GM12878 (cell line): ENCODE measurements at regions not wholly inside any gene's neighbourhood (a gene's known extent, or its start where the extent isn't known, plus 50 kb on each side); places are given as distances from the start of the nearest gene placed in this dataset.

Experiments
- ATAC-seq: fragments of 200-7000 bp; cut with Tn5 transposase; 3 replicates; pipeline ENCODE4 v1.9.1; 2020; ENCODE audit warnings: mild to moderate bottlenecking, moderate library complexity
- BruUV-seq: library from RNA; stranded (reverse); fragments of 400-500 nt; replicated peaks from 2 replicates; lab custom pipeline; 2021; lab: Mats Ljungman, UMichigan
- CTCF ChIA-PET: fragments of 300-600 bp; sonication (Branson Sonifier 250); formaldehyde crosslinking; extraction: SDS; loops from one replicate; lab custom pipeline; 2021; ENCODE audit warnings: inconsistent platforms; lab: Yijun Ruan, JAX
- POLR2A ChIA-PET: fragments of 350-600 bp; formaldehyde crosslinking; extraction: SDS; loops from one replicate; lab custom pipeline; 2021; ENCODE audit warnings: inconsistent platforms; lab: Charles Lee
- RAD21 ChIA-PET: fragments of 300-600 bp; sonication (Branson Sonifier 250); formaldehyde crosslinking; loops from one replicate; lab custom pipeline; 2023; ENCODE audit warnings: antibody characterized with exemption; ENCODE audit not compliant: unreplicated experiment; lab: Charles Lee
- SMC1A ChIA-PET: fragments of 300-600 bp; sonication (Branson Sonifier 250); formaldehyde crosslinking; loops from one replicate; lab custom pipeline; 2023; ENCODE audit not compliant: unreplicated experiment, uncharacterized antibody; lab: Charles Lee
- DNase-seq: peaks from one replicate; pipeline ENCODE4 v3.0.0-alpha.2; 2011; ENCODE audit warnings: low read depth, low spot score
- FAIRE-seq: peaks from 3 replicates; lab custom pipeline; 2011; peaks lifted over from hg19 to GRCh38; lab: Jason Lieb, UNC
- H2AFZ ChIP-seq: 2 replicates; pipeline ENCODE4 v1.6.0; 2011; ENCODE audit warnings: low read depth, low read length, control low read depth; ENCODE audit not compliant: control insufficient read depth
- H3K27ac ChIP-seq: 2 replicates; pipeline ENCODE4 v1.5.1; 2011; ENCODE audit warnings: control low read depth; ENCODE audit not compliant: control insufficient read depth, insufficient read depth
- H3K27me3 ChIP-seq, 2 experiments: replicated peaks in 1 of 2; 2 replicates each; pipeline versions ENCODE4 v1.6.0 to v1.6.1; 2011; ENCODE audit warnings: low read length in 1 of 2; ENCODE audit not compliant: control insufficient read depth in 2 of 2, insufficient read depth in 2 of 2
- H3K36me3 ChIP-seq, 2 experiments: 2 replicates each; pipeline ENCODE4 v1.5.1; 2011; ENCODE audit warnings: low read length in 1 of 2; ENCODE audit not compliant: control insufficient read depth in 2 of 2, insufficient read depth in 2 of 2
- H3K4me1 ChIP-seq: 2 replicates; pipeline ENCODE4 v1.6.1; 2011; ENCODE audit warnings: mild to moderate bottlenecking, low read length, moderate library complexity, mixed read lengths; ENCODE audit not compliant: control insufficient read depth, insufficient read depth
- H3K4me2 ChIP-seq: 2 replicates; pipeline ENCODE4 v1.6.0; 2011; ENCODE audit warnings: control low read depth; ENCODE audit not compliant: control insufficient read depth, insufficient read depth
- H3K4me3 ChIP-seq: fragments of 200-600 bp; sonication (generic); 2 replicates; pipeline ENCODE4 v1.5.1; 2016
- H3K79me2 ChIP-seq: 2 replicates; pipeline ENCODE4 v1.6.0; 2011; ENCODE audit warnings: low read length; ENCODE audit not compliant: control insufficient read depth, insufficient read depth
- H3K9ac ChIP-seq: 2 replicates; pipeline ENCODE4 v1.8.0; 2011; ENCODE audit warnings: low read length, control low read depth, mixed read lengths; ENCODE audit not compliant: control insufficient read depth, insufficient read depth
- H3K9me3 ChIP-seq: replicated peaks from 3 replicates; pipeline ENCODE4 v1.5.1; 2011; ENCODE audit warnings: mild to moderate bottlenecking, low read length; ENCODE audit not compliant: control insufficient read depth, insufficient read depth
- H4K20me1 ChIP-seq: 2 replicates; pipeline ENCODE4 v1.6.0; 2011; ENCODE audit not compliant: control insufficient read depth, insufficient read depth
- IKZF1 ChIP-seq: fragments of 450-650 bp; conservative IDR thresholded peaks from 2 replicates; pipeline ENCODE4 v1.6.1; 2017; ENCODE audit warnings: antibody characterized with exemption, mild to moderate bottlenecking
- NR2F1 ChIP-seq: fragments of 450-650 bp; conservative IDR thresholded peaks from 2 replicates; pipeline ENCODE4 v1.6.1; 2017; ENCODE audit warnings: mild to moderate bottlenecking
- PBX3 ChIP-seq: IDR thresholded peaks from 2 replicates; pipeline ENCODE4 v1.6.1; 2011; ENCODE audit warnings: mild to moderate bottlenecking, low read depth, low read length, moderate library complexity; ENCODE audit not compliant: insufficient replicate concordance
- RELB ChIP-seq: fragments of 450-650 bp; IDR thresholded peaks from 2 replicates; pipeline ENCODE4 v1.6.1; 2017; ENCODE audit warnings: low read depth, mild to moderate bottlenecking, moderate library complexity
- REST ChIP-seq: IDR thresholded peaks from 2 replicates; pipeline ENCODE4 v1.6.1; 2012; ENCODE audit warnings: mild to moderate bottlenecking, low read depth, low read length
- ZBTB11 ChIP-seq: fragments of 450-650 bp; formaldehyde crosslinking; IDR thresholded peaks from 2 replicates; pipeline ENCODE4 v1.5.0; 2022; ENCODE audit warnings: mild to moderate bottlenecking, missing genetic modification characterization
- WGBS: methylation state at CpG from one replicate; pipeline ENCODE4 v1.1.6; 2016; ENCODE audit warnings: low lambda C conversion rate; ENCODE audit not compliant: insufficient replicate concordance, insufficient coverage; ENCODE audit errors: missing lambda C conversion rate; 5-methylcytosine and 5-hydroxymethylcytosine counted together
- in situ Hi-C: fragments of 300-500 bp; cut with MboI; formaldehyde crosslinking; loops from 9 replicates; pipeline ENCODE4 v1.14.3; 2018; ENCODE audit warnings: mixed read lengths
- intact Hi-C: fragments of 100-400 bp; cut with micrococcal nuclease; formaldehyde crosslinking; loops from one replicate; pipeline ENCODE4 v1.14.2; 2022; ENCODE audit not compliant: unreplicated experiment

- H2AFZ ChIP-seq = no peak overlapping the region
- BruUV-seq = no TSS peak
- FAIRE-seq (no peak), DNase-seq (no peak), ATAC-seq (no peak)
- TF ChIP-seq IKZF1 (no peak), NR2F1 (no peak), REST (no peak), PBX3 (no peak), ZBTB11 (CRISPR knock-in tag) (no peak), RELB (no peak)
- H3K36me3 ChIP-seq = no peaks in the 10 kb centered on the region
- no peaks in the 10 kb centered on the region; the same call in 2 of the 3 replicates for H3K9me3 ChIP-seq
- no peaks in the 10 kb centered on the region for H4K20me1 ChIP-seq
- POLR2A ChIA-PET = no interaction called here
- 55% methylated on average over 9 of the region's 9 CpGs for WGBS
- RAD21 ChIA-PET = no interaction called here
- no peak overlapping the region for H3K9ac ChIP-seq
- in situ Hi-C loops (no loop called here), intact Hi-C loops (no loop called here)
- H3K27me3 ChIP-seq = no peaks in the 10 kb centered on the region; a peak in 2 of 4 replicates
- H3K4me3 ChIP-seq = no peak overlapping the region
- H3K27ac ChIP-seq = no peak overlapping the region
- no peak overlapping the region for H3K4me2 ChIP-seq
- H3K79me2 ChIP-seq = no peaks in the 10 kb centered on the region
- CTCF ChIA-PET = interaction anchor here (1.1 to 1.6 kb wide), 2 partner anchors 10 to 33 kb away, joined by 3 to 4 read pairs; no protein-coding TSS in a partner anchor
- SMC1A ChIA-PET = no interaction called here
- no peaks in the 10 kb centered on the region for H3K4me1 ChIP-seq
Measured at GRCh38 chr16:9681508-9681907, 500.7 kb downstream of the GRIN2A start.
